ENCODE measurements at regions not wholly inside any gene's neighbourhood (a gene's known extent, or its start where the extent isn't known, plus 50 kb on each side); places are given as distances from the start of the nearest gene placed in this dataset.
"Not testable (repeated sequence)": the region's sequence is repeated elsewhere in the genome, so short reads cannot be mapped to it uniquely, and the experiment has no call there.

- not testable (repeated sequence) for TF ChIP-seq POLR2AphosphoS5 (IDR thresholded peaks at IDR 0.05; ENCODE audit: borderline replicate concordance, low read depth, low read length); EZH2 (IDR thresholded peaks at IDR 0.05); FOXP2 (optimal IDR thresholded peaks at IDR 0.05; ENCODE audit: control extremely low read depth, extremely low read length, insufficient read depth)
Measured at GRCh38 chr5:147139759-147140158, 95.1 kb upstream of the STK32A start.
